GM21447 (cell line): ENCODE measurements at regions not wholly inside any gene's neighbourhood (a gene's known extent, or its start where the extent isn't known, plus 50 kb on each side); places are given as distances from the start of the nearest gene placed in this dataset.
"Not testable (repeated sequence)": the region's sequence is repeated elsewhere in the genome, so short reads cannot be mapped to it uniquely, and the experiment has no call there.

Experiments
- ATAC-seq: cut with Tn5 transposase; IDR thresholded peaks from one replicate; pipeline ENCODE4 v1.9.1; 2021; ENCODE audit not compliant: unreplicated experiment

- ATAC-seq, result no peak
These were observed 254.6 kb upstream of the CYLC2 start for GRCh38 chr9:102740578-102740977.

GRCh38 chr9:102728946-102729345, 266.2 kb upstream of the CYLC2 start:
- no peak for ATAC-seq

GRCh38 chr9:102714184-102714583, 280.9 kb upstream of the CYLC2 start:
- ATAC-seq, result no peak

GRCh38 chr9:102712910-102713309, 282.2 kb upstream of the CYLC2 start:
- ATAC-seq, result not testable (repeated sequence)

GRCh38 chr9:102700936-102701335, 294.2 kb upstream of the CYLC2 start:
- no peak for ATAC-seq

- no peak for ATAC-seq
These were observed 325.9 kb upstream of the CYLC2 start for GRCh38 chr9:102669220-102669619.

GRCh38 chr9:102652471-102652870, 342.7 kb upstream of the CYLC2 start:
- ATAC-seq, result no peak

- ATAC-seq, result no peak
These were observed 344.2 kb upstream of the CYLC2 start for GRCh38 chr9:102650896-102651295.

GRCh38 chr9:102642651-102643050, 352.5 kb upstream of the CYLC2 start:
- no peak for ATAC-seq

GRCh38 chr9:102631559-102631958, 363.6 kb upstream of the CYLC2 start:
- peak; percentile 55 for ATAC-seq

- ATAC-seq, result no peak
These were observed 385.7 kb upstream of the CYLC2 start for GRCh38 chr9:102609461-102609860.

GRCh38 chr9:102603198-102604195, 391.6 kb upstream of the CYLC2 start:
- ATAC-seq, result not testable (repeated sequence)

GRCh38 chr9:102594241-102594640, 400.9 kb upstream of the CYLC2 start:
- no peak for ATAC-seq

- ATAC-seq, result no peak
These were observed 407.9 kb upstream of the CYLC2 start for GRCh38 chr9:102587281-102587680.

GRCh38 chr9:102569436-102569835, 425.7 kb upstream of the CYLC2 start:
- no peak for ATAC-seq

GRCh38 chr9:102551346-102551745, 443.8 kb upstream of the CYLC2 start:
- ATAC-seq, result no peak

GRCh38 chr9:102550886-102551285, 444.2 kb upstream of the CYLC2 start:
- ATAC-seq, result no peak

- no peak for ATAC-seq
These were observed 444.9 kb upstream of the CYLC2 start for GRCh38 chr9:102550266-102550665.

GRCh38 chr9:102534031-102534430, 461.1 kb upstream of the CYLC2 start:
- no peak for ATAC-seq

- ATAC-seq, result no peak
These were observed 473.9 kb upstream of the CYLC2 start for GRCh38 chr9:102521097-102521755.

- ATAC-seq, result no peak
These were observed 475.7 kb upstream of the CYLC2 start for GRCh38 chr9:102519423-102519822.

- ATAC-seq, result no peak
These were observed 476.8 kb upstream of the CYLC2 start for GRCh38 chr9:102518324-102518723.
